HCEC 1CT (cell line): ENCODE measurements at regions not wholly inside any gene's neighbourhood (a gene's known extent, or its start where the extent isn't known, plus 50 kb on each side); places are given as distances from the start of the nearest gene placed in this dataset.
A peak's percentile ranks its signal among the peaks of the same experiment; 100 is the strongest.
"Not testable (repeated sequence)": the region's sequence is repeated elsewhere in the genome, so short reads cannot be mapped to it uniquely, and the experiment has no call there.

Source experiments
- DNase-seq: peaks from one replicate; pipeline ENCODE4 v3.0.0-alpha.2; 2017

- not testable (repeated sequence) for DNase-seq
These were observed 79.5 kb upstream of the ABCD2 start for GRCh38 chr12:39699079-39699478.

GRCh38 chr12:39697108-39697507 lies 77.5 kb upstream of the ABCD2 start:
- no peak for DNase-seq

GRCh38 chr12:39692258-39692853 lies 72.8 kb upstream of the ABCD2 start:
- DNase-seq, result peak; percentile 23

- DNase-seq, result no peak
These were observed 66.5 kb upstream of the ABCD2 start for GRCh38 chr12:39685854-39686657.

GRCh38 chr12:39682689-39683477 lies 63.3 kb upstream of the ABCD2 start:
- DNase-seq, result no peak

GRCh38 chr12:39675263-39675662 lies 55.7 kb upstream of the ABCD2 start:
- DNase-seq, result no peak

GRCh38 chr12:39672976-39673375 lies 53.4 kb upstream of the ABCD2 start:
- no peak for DNase-seq

- DNase-seq, result no peak
These were observed 52.6 kb upstream of the ABCD2 start for GRCh38 chr12:39671898-39672875.

- DNase-seq, result not testable (repeated sequence)
These were observed 49.9 kb upstream of the ABCD2 start for GRCh38 chr12:39669539-39669938.
